Fibroblast of the conjunctiva (primary cell): ENCODE measurements at regions not wholly inside any gene's neighbourhood (a gene's known extent, or its start where the extent isn't known, plus 50 kb on each side); places are given as distances from the start of the nearest gene placed in this dataset.
A peak's percentile ranks its signal among the peaks of the same experiment; 100 is the strongest.
"Not testable (repeated sequence)": the region's sequence is repeated elsewhere in the genome, so short reads cannot be mapped to it uniquely, and the experiment has no call there.

Experiments used
- DNase-seq: peaks from one replicate; pipeline ENCODE4 v3.0.0-alpha.2; 2010; ENCODE audit warnings: low read depth

GRCh38 chr3:146747928-146748327, 142.8 kb upstream of the PLSCR5 start:
- DNase-seq, result peak; percentile 18

- no peak for DNase-seq
Observed at GRCh38 chr3:146747051-146747450, 141.9 kb upstream of the PLSCR5 start.

GRCh38 chr3:146746190-146746589, 141.0 kb upstream of the PLSCR5 start:
- peak; percentile 6 for DNase-seq

- no peak for DNase-seq
Observed at GRCh38 chr3:146739203-146739671, 134.1 kb upstream of the PLSCR5 start.

GRCh38 chr3:146732325-146732724, 127.2 kb upstream of the PLSCR5 start:
- no peak for DNase-seq

- DNase-seq, result peak; percentile 10
Observed at GRCh38 chr3:146715170-146715569, 110.0 kb upstream of the PLSCR5 start.

- no peak for DNase-seq
Observed at GRCh38 chr3:146712806-146713205, 107.7 kb upstream of the PLSCR5 start.

GRCh38 chr3:146709969-146710368, 104.8 kb upstream of the PLSCR5 start:
- no peak for DNase-seq

GRCh38 chr3:146705225-146705624, 100.1 kb upstream of the PLSCR5 start:
- no peak for DNase-seq

GRCh38 chr3:146702237-146702636, 97.1 kb upstream of the PLSCR5 start:
- DNase-seq, result no peak

- DNase-seq, result no peak
Observed at GRCh38 chr3:146701246-146701645, 96.1 kb upstream of the PLSCR5 start.

- DNase-seq, result not testable (repeated sequence)
Observed at GRCh38 chr3:146700025-146700424, 94.9 kb upstream of the PLSCR5 start.

GRCh38 chr3:146692254-146692653, 87.1 kb upstream of the PLSCR5 start:
- no peak for DNase-seq

GRCh38 chr3:146685050-146685814, 80.1 kb upstream of the PLSCR5 start:
- no peak for DNase-seq

GRCh38 chr3:146682171-146682570, 77.0 kb upstream of the PLSCR5 start:
- no peak for DNase-seq

- no peak for DNase-seq
Observed at GRCh38 chr3:146680617-146681016, 75.5 kb upstream of the PLSCR5 start.

GRCh38 chr3:146679995-146680394, 74.8 kb upstream of the PLSCR5 start:
- no peak for DNase-seq

GRCh38 chr3:146679191-146679590, 74.0 kb upstream of the PLSCR5 start:
- no peak for DNase-seq

- no peak for DNase-seq
Observed at GRCh38 chr3:146672941-146673340, 67.8 kb upstream of the PLSCR5 start.

GRCh38 chr3:146664403-146664802, 59.3 kb upstream of the PLSCR5 start:
- no peak for DNase-seq

- no peak for DNase-seq
Observed at GRCh38 chr3:146658841-146659240, 53.7 kb upstream of the PLSCR5 start.

GRCh38 chr3:146655333-146655996, 50.3 kb upstream of the PLSCR5 start:
- DNase-seq, result no peak
